Keratinocyte (primary cell): ENCODE measurements at regions not wholly inside any gene's neighbourhood (a gene's known extent, or its start where the extent isn't known, plus 50 kb on each side); places are given as distances from the start of the nearest gene placed in this dataset.

Experiments used
- DNase-seq: peaks from one replicate; pipeline ENCODE4 v3.0.0-alpha.2; 2011; ENCODE audit warnings: low read depth, missing footprints, low spot score
- FAIRE-seq: peaks from 2 replicates; lab custom pipeline; 2011; peaks lifted over from hg19 to GRCh38; lab: Jason Lieb, UNC
- H2AFZ ChIP-seq: 2 replicates; pipeline ENCODE4 v1.6.0; 2012; ENCODE audit warnings: low read length, control low read depth, inconsistent platforms; ENCODE audit not compliant: control insufficient read depth
- H3K27ac ChIP-seq: 2 replicates; pipeline ENCODE4 v1.5.1; 2011; ENCODE audit warnings: low read length; ENCODE audit not compliant: control insufficient read depth, insufficient read depth
- H3K27me3 ChIP-seq: 3 replicates; pipeline ENCODE4 v1.6.0; 2011; ENCODE audit warnings: low read length; ENCODE audit not compliant: control insufficient read depth, insufficient read depth; ENCODE audit errors: extremely low read depth
- H3K36me3 ChIP-seq, 2 experiments: 2 replicates in 1 of 2; 3 replicates in 1 of 2; pipeline ENCODE4 v1.5.1; 2011; ENCODE audit warnings: low read length in 2 of 2, mild to moderate bottlenecking in 1 of 2; ENCODE audit not compliant: control insufficient read depth in 2 of 2, insufficient read depth in 2 of 2; ENCODE audit errors: extremely low read depth in 1 of 2
- H3K4me1 ChIP-seq: 3 replicates; pipeline ENCODE4 v1.5.1; 2011; ENCODE audit warnings: low read length; ENCODE audit not compliant: control insufficient read depth, insufficient read depth; ENCODE audit errors: extremely low read depth
- H3K4me2 ChIP-seq: 3 replicates; pipeline ENCODE4 v1.6.0; 2011; ENCODE audit warnings: low read depth, low read length; ENCODE audit not compliant: control insufficient read depth, insufficient read depth; ENCODE audit errors: extremely low read depth
- H3K4me3 ChIP-seq, 3 experiments: fragments of 200-600 bp in 1 of 3; sonication (generic) in 1 of 3; 2 replicates in 2 of 3; 3 replicates in 1 of 3; pipeline ENCODE4 v1.5.1; 2011 to 2016; ENCODE audit warnings: low read length in 3 of 3, mild to moderate bottlenecking in 3 of 3, control low read depth in 2 of 3, inconsistent platforms in 1 of 3, low read depth in 1 of 3, mixed read lengths in 1 of 3, mixed run types in 1 of 3, moderate library complexity in 1 of 3; ENCODE audit not compliant: control insufficient read depth in 2 of 3, insufficient read depth in 2 of 3; ENCODE audit errors: extremely low read depth in 1 of 3
- H3K79me2 ChIP-seq: 2 replicates; pipeline ENCODE4 v1.6.0; 2012; ENCODE audit warnings: low read length; ENCODE audit not compliant: control insufficient read depth, insufficient read depth
- H3K9ac ChIP-seq: 3 replicates; pipeline ENCODE4 v1.6.0; 2011; ENCODE audit warnings: low read length; ENCODE audit not compliant: control insufficient read depth, insufficient read depth; ENCODE audit errors: extremely low read depth
- H3K9me1 ChIP-seq: 3 replicates; pipeline ENCODE4 v1.6.0; 2011; ENCODE audit warnings: low read length; ENCODE audit not compliant: control insufficient read depth, insufficient read depth; ENCODE audit errors: extremely low read depth
- H3K9me3 ChIP-seq: 2 replicates; pipeline ENCODE4 v1.5.1; 2012; ENCODE audit warnings: low read depth, low read length; ENCODE audit not compliant: control insufficient read depth
- H4K20me1 ChIP-seq: 3 replicates; pipeline ENCODE4 v1.6.0; 2011; ENCODE audit warnings: low read length; ENCODE audit not compliant: control insufficient read depth, insufficient read depth; ENCODE audit errors: extremely low read depth
- CTCF ChIP-seq, 3 experiments: IDR thresholded peaks in 1 of 3; conservative IDR thresholded peaks in 1 of 3; optimal IDR thresholded peaks in 1 of 3; 2 replicates in 2 of 3; 3 replicates in 1 of 3; pipeline versions ENCODE3 to v1.5.1; 2011; ENCODE audit warnings: low read length in 3 of 3, mild to moderate bottlenecking in 3 of 3, moderate library complexity in 2 of 3, control low read depth in 1 of 3, inconsistent platforms in 1 of 3; ENCODE audit not compliant: insufficient read depth in 2 of 3; ENCODE audit errors: extremely low read depth in 1 of 3
- EZH2 ChIP-seq: IDR thresholded peaks from one replicate; pipeline ENCODE4 v1.6.1; 2012; ENCODE audit warnings: inconsistent platforms, mild to moderate bottlenecking, low read length, moderate library complexity
- dilution Hi-C: fragments of 300-500 bp; cut with MboI; formaldehyde crosslinking; loops from one replicate; pipeline ENCODE4 v1.7.0; 2020; ENCODE audit warnings: low sequenced_read_pairs; ENCODE audit not compliant: extremely low pct_ligation_motif_present

- H3K9ac ChIP-seq = no peak overlapping the region
- no peaks in the 10 kb centered on the region for H3K36me3 ChIP-seq
- H3K79me2 ChIP-seq = no peaks in the 10 kb centered on the region
- no peaks in the 10 kb centered on the region for H3K9me1 ChIP-seq
- DNase-seq = no peak
- no peak for TF ChIP-seq CTCF (optimal IDR thresholded peaks at IDR 0.05 in 1 of 3, IDR thresholded peaks at IDR 0.05 in 1 of 3, conservative IDR thresholded peaks at IDR 0.05 in 1 of 3; ENCODE audit: extremely low read depth in 1 of 3, insufficient read depth in 2 of 3, low read length in 3 of 3)
- TF ChIP-seq EZH2 = no peak
- no peak overlapping the region for H3K27ac ChIP-seq
- no peak overlapping the region for H3K4me2 ChIP-seq
- H4K20me1 ChIP-seq = no peaks in the 10 kb centered on the region
- H3K4me3 ChIP-seq = no peak overlapping the region
- no peaks in the 10 kb centered on the region for H3K27me3 ChIP-seq
- no peak for FAIRE-seq
- no peak overlapping the region for H2AFZ ChIP-seq
- no peaks in the 10 kb centered on the region for H3K9me3 ChIP-seq
- no peaks in the 10 kb centered on the region for H3K4me1 ChIP-seq
- dilution Hi-C loops = no loop called here
Measured at GRCh38 chr6:113480616-113481015, 376.5 kb upstream of the MARCKS start.

DNA sequence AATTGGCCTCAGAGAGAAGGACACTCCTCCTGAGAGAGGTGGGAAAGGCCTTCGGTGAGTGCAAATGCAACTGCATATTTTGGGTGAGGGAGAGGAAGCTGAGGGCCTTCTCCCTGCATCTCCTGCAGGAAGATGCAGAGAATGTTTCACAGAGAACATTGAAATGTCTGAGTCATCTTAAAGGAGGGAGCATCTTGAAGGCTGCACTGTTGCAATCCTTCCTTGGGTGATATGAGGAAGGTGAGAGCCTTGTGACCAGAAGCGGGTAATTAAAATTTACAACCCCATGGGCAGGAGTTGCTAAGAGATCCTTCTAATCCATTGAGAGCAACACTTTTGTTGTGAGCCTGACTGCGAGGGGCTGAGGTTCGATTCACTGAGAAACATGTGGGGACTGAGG lies 375.7 kb upstream of the MARCKS start:
- DNase-seq (no peak), FAIRE-seq (no peak)
- dilution Hi-C loops = no loop called here

More for the DNA sequence above, 375.7 kb upstream of the MARCKS start:
- no peaks in the 10 kb centered on the region for H3K4me1 ChIP-seq
- H3K9me1 ChIP-seq = no peaks in the 10 kb centered on the region
- no peak overlapping the region for H3K4me2 ChIP-seq
- H3K36me3 ChIP-seq = no peaks in the 10 kb centered on the region
- H3K9ac ChIP-seq = no peak overlapping the region
- H3K9me3 ChIP-seq = no peaks in the 10 kb centered on the region
- no peak overlapping the region for H2AFZ ChIP-seq
- no peaks in the 10 kb centered on the region for H3K79me2 ChIP-seq
- no peak overlapping the region for H3K27ac ChIP-seq
- H4K20me1 ChIP-seq = no peaks in the 10 kb centered on the region
- H3K4me3 ChIP-seq = no peak overlapping the region
- no peaks in the 10 kb centered on the region for H3K27me3 ChIP-seq
- TF ChIP-seq EZH2 (no peak), CTCF (optimal IDR thresholded peaks at IDR 0.05 in 1 of 3, IDR thresholded peaks at IDR 0.05 in 1 of 3, conservative IDR thresholded peaks at IDR 0.05 in 1 of 3; ENCODE audit: extremely low read depth in 1 of 3, insufficient read depth in 2 of 3, low read length in 3 of 3) (no peak)
